GDM1 (cell line): ENCODE measurements at regions not wholly inside any gene's neighbourhood (a gene's known extent, or its start where the extent isn't known, plus 50 kb on each side); places are given as distances from the start of the nearest gene placed in this dataset.
A peak's percentile ranks its signal among the peaks of the same experiment; 100 is the strongest.

Experiments used
- DNase-seq: peaks from one replicate; lab custom pipeline; 2025; lab: John Stamatoyannopoulos, UW

DNA sequence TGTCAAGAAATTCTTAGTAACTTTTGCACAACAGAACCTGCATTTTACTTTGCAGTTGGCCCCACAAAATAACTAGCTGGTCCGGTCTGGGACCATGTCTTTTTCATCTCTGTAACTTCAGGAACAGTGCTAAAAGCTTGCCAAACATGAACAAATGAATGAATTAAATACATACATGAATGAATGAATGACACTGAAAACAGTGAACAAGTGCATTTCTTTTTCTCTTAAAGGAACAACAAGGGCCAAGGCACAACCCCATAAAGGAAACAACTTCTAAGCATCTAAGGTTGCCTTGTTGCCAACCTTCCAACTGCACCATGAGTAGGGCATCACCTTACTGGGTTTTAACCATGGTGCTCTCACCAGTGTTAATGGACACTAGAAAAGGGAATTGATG, 534.4 kb upstream of the PKN2 start:
- no peak for DNase-seq

- no peak for DNase-seq
Observed at GRCh38 chr1:88150330-88150729, 533.7 kb upstream of the PKN2 start.

GRCh38 chr1:88163187-88163586, 520.9 kb upstream of the PKN2 start:
- no peak for DNase-seq

DNA sequence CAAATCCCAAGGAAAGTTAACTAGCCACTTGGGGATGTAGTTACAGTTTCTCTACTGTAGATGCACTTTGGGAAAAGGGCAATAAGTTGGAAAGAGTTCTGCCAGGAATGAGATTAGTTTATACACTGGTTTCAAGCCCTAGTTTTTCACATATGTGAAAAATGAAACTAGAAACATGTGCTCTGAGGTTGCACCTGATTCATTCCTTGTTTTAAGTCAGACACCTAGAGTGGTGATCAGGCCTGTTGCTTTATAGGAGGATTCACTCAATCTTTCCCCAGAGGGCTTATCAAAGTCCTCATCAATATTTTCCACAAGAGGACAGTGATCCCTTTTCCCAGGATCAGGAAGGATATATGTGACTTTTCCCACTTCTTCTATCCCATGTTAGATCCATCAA, 515.9 kb upstream of the PKN2 start:
- no peak for DNase-seq

DNA sequence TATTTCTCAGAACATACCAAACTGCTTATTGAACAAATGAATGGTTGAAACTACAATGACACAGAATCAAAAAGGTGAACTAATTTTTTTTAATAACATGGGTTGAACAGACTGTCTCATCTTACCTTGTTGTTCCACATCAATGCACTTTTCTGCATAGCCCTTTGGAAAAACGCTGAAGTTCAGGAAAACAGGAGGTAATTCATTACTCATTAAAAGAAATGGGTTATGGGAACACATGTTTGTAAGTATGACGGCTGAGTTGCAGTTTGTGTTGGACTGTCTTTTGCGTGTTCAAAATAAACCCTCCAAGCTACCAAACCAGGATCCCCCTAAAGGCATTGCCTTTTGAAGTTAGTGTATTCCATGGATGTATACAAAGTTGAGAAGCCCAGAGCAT, 514.9 kb upstream of the PKN2 start:
- DNase-seq, result no peak

GRCh38 chr1:88169939-88170338, 514.1 kb upstream of the PKN2 start:
- no peak for DNase-seq

DNA sequence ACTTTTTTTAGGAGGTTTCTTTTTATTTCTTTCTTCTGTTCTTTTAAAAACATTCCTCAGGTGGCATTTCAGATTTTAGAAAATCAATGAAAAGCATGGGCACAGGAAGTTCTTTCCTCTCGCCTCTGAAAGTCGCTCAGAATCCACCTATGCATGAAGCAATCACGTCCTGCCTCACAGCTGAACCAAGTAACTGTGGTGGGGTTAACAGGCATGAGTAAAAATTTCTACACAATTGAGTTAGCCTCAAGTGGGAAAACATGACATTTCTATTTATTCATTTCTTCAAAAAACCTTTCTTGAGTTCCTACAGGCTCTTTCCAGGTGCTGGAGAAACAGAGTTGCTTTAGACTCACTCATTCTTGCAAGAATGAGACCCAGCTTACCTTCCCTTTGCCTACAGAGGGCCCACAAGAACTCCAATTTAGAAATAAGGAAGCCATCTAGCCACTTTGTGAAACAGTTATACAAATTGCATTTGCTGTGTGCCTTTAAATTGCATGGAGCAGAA, 508.9 kb upstream of the PKN2 start:
- DNase-seq, result no peak

DNA sequence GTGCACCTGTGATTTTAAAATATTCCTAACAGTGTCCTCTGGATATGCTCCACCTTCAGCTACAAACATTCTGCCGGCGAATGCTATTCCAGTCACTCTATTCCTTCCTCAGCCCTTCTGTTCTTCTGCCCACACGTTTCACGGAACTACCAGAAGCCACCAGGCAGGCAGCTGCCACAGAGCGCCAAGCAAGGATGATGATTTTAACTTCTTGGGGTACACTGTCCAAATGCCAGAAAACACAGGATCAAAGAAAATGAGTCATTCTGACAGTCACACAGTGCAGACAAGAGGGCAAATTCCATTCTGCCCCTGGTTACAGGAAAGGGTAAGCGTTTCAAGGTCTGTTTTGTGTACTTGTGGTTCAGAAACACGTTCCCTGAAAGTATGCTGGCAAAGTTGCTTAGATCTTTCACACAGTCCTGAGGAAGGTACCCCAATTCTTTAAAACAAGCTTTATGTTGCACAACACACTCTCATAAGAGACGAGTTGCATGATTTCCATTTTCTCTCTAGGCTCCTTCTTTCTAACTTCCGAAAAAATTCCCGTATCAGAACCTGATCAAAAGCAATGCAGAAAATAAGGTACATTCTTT, 508.3 kb upstream of the PKN2 start:
- DNase-seq, result no peak

- no peak for DNase-seq
Observed at GRCh38 chr1:88179943-88180342, 504.1 kb upstream of the PKN2 start.

GRCh38 chr1:88180449-88181108, 503.5 kb upstream of the PKN2 start:
- peak; percentile 51 for DNase-seq

DNA sequence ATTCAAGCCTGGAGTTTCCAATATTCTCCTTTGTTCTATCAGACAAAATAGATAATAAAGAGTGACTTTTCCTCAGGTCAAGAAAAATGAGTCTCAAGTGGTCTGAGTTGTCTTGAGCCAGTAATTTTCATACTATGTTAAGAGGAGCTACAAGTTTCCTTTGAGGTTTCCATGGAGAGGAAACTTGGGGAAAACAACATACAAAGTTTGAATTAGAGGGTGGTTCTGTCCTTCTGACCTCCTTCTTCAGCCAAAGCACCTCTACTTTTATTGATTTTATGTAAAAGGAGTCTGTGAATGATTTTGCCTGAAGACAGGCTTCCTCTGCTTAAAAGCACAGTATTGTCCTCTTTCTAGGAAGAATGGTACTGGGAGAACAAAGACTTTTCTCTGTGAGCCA, 497.2 kb upstream of the PKN2 start:
- DNase-seq, result no peak

DNA sequence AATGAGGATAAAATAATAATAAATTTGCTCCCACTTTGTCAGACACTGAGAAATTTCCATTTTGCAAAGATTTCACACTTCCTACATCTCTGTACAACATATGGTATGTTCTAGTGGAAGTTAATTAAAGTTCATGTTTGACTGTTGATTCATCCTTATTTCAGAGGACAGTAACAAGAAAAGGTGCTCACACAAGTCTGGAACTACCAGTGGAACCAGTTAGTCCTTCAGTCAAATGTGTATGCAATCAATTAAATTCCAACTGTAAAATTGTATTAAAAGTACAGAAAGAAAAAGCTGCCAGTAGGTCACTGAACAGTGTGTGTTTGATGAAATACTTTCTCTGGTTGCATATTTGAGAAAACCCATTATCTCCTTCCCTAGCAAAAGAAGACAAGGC, 496.0 kb upstream of the PKN2 start:
- DNase-seq, result no peak

DNA sequence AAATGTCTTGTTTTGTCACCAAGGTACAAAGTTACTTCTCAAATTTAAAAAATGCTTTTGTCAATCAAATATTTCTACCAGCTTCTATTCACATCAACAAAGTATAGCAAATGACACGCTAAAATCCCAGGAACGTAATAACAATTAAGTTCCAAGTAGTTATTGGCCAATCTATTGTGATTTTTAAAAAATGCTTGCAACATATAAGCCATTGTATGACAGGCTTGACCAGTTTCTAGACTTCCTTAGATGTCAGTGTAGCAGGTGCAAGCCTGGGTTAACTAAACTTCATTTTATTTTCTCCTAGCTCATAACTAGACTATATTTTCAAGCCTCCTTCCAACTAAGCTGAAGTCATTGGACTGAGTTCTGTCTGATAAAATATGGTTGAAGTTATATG, 494.5 kb upstream of the PKN2 start:
- no peak for DNase-seq

GRCh38 chr1:88191917-88192316, 492.2 kb upstream of the PKN2 start:
- no peak for DNase-seq

DNA sequence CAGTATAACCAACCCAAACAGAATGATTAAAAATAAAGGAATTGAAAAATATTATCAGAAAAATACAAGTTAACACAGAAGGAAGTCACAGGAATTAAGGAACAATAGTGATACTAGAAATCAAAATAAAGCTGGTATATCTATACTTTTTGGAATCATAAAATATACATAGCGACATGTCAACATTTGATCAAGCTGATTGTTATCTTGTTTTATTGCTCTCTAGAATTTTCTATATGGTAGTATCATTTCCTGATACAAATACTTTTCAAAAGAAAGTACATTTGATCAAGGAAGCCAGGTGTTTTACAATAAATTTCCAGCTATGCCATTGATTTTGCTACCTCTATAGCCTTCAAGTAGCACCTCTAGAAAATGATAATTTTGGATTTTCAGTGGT, 489.5 kb upstream of the PKN2 start:
- DNase-seq, result no peak

DNA sequence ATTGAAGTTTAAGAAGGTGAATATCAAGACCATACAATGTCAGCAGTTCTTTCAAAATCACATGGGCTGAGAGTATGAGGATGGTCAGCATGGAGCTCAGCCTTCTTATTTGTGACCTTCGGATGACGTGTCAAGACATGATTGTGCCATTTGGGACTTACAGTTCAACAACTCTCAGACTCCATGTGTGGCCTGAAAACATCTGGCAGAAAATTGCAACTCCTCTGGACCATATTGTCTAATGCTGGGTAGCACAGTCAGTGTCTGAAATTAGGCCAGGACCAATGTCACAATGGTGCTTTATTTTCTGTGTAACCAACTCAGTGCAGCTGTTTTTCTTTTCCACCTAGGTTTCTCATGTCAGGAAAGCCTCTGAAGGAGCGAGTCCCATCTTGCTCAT, 483.5 kb upstream of the PKN2 start:
- DNase-seq, result no peak

- no peak for DNase-seq
Observed at GRCh38 chr1:88204111-88204510, 480.0 kb upstream of the PKN2 start.

DNA sequence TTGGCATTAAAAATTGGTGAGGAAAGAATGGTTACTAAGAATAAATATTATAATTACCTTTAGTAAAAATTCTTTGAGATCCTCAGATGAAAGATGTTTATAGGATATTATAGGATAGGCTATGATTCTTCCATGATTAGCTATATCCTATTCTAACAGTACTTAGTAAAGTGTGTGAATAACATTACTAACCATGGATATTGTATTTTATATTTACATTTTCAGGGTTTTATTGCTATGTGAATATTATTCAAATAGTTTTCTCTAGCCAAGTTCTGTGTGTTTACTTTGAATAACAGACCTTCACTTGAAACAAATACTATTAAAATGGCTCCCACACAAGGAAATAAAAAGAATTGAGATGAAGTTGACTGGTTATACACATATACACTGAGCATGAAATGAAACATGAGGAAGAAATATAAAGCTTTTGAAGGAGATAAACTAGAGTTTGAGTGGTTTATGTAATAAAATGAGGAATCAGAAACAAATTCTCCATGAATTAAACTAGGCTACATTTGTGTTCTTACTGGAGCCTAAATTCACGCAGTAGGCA, 479.4 kb upstream of the PKN2 start:
- DNase-seq, result no peak

DNA sequence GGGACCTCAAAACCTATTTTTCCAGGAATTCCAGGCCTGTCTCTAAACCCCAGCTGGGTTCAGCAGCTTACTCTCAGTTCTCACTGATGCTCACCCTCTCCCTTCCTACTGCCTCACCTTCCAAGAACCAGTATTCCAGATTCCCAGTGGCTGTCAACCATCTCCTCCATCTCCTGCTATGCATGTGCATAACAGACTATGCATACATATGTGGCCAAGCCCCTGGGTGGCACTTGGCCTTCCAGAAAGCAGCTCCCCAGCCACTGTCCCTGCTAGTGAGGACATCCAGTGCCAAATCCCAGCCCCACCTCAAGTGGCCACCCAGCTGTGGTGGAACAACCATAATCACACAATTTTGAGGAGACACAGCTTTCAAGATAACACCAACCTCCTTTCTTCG, 475.7 kb upstream of the PKN2 start:
- no peak for DNase-seq

GRCh38 chr1:88210103-88210787, 473.8 kb upstream of the PKN2 start:
- DNase-seq, result no peak

DNA sequence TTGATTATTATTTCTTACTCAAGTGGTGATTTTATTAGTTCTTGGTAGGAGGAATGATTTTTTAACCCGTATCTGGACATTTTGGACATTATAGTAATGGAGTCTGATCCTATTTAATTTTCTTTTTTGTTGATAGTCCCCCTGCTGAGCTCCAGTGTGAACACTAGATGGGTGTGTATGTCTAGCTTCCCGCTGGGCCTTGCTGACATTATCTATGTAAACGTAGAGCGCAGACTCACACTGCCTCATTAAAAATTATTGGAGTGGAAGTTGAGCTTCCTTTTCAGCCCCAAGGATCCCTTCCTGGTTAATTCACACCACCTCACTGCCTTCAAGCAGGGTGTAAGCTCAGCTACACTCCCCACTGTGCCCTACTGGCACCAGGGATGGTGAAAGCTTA, 467.6 kb upstream of the PKN2 start:
- no peak for DNase-seq

DNA sequence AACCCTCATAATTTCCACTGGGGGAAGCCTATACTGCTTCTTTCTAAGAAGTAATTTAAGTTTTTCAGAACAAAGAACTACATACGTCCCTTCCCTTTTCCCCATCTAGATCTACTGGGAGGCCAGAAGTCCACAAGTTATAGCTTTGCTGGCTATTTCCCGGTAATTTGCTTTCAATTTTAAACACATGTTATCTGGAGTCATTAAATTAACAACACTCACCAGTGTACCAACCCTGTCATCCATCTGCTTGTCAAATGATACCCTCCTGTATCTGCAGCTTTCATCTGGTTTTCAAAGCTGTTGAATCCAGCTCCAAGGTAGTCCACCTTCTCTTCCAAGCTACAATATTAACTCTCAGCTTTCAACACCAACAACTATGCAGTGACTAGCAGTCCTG, 466.7 kb upstream of the PKN2 start:
- DNase-seq, result no peak

GRCh38 chr1:88219521-88219920, 464.6 kb upstream of the PKN2 start:
- no peak for DNase-seq
